ENCODE measurements at regions not wholly inside any gene's neighbourhood (a gene's known extent, or its start where the extent isn't known, plus 50 kb on each side); places are given as distances from the start of the nearest gene placed in this dataset.

GRCh38 chr11:104325093-104325492 lies 161.1 kb upstream of the PDGFD start:
- Histone ChIP-seq H2AK9ac (replicated peaks; ENCODE audit: low read depth, low read length, poor library complexity) (no peak overlapping the region), H2BK15ac (ENCODE audit: low read depth, low read length) (no peak overlapping the region), H3K36me3 (ENCODE audit: control insufficient read depth, insufficient read depth, low read length) (no peaks in the 10 kb centered on the region), H3K14ac (replicated peaks; ENCODE audit: low read depth, low read length) (no peak overlapping the region), H4K5ac (ENCODE audit: low read depth, low read length) (no peak overlapping the region), H3K4me1 (ENCODE audit: control insufficient read depth, insufficient read depth, low read length) (no peaks in the 10 kb centered on the region), H3K79me1 (ENCODE audit: low read depth in 1 of 2, low read length in 2 of 2) (no peaks in the 10 kb centered on the region), H3K18ac (ENCODE audit: low read depth, low read length) (no peak overlapping the region), H2BK5ac (ENCODE audit: low read depth, low read length, poor library complexity, severe bottlenecking) (no peak overlapping the region), H2BK120ac (ENCODE audit: low read depth, low read length) (no peak overlapping the region), H4K91ac (ENCODE audit: insufficient read depth, low read depth, low read length) (no peak overlapping the region), H2AK5ac (ENCODE audit: low read depth, low read length) (no peak overlapping the region), H3K23ac (ENCODE audit: low read depth, low read length) (no peak overlapping the region), H4K20me1 (ENCODE audit: insufficient read depth, low read length) (no peaks in the 10 kb centered on the region), H3K4me2 (ENCODE audit: low read depth, low read length) (no peak overlapping the region), H4K8ac (ENCODE audit: low read depth in 2 of 2, low read length in 2 of 2) (no peak overlapping the region), H3K56ac (ENCODE audit: extremely low read depth, insufficient read depth, low read length) (no peak overlapping the region), H2BK20ac (ENCODE audit: low read depth, low read length) (no peak overlapping the region), H3K9ac (ENCODE audit: low read depth, low read length) (no peak overlapping the region), H3K27ac (ENCODE audit: insufficient read depth, low read length) (no peak overlapping the region), H2AFZ (replicated peaks; ENCODE audit: low read length, poor library complexity) (no peak overlapping the region), H3K9me1 (ENCODE audit: insufficient read depth, low read length) (no peaks in the 10 kb centered on the region), H3K4me3 (ENCODE audit: insufficient read depth, low read depth, low read length) (no peak overlapping the region), H3K4ac (ENCODE audit: low read depth, low read length) (no peak overlapping the region), H3K9me3 (ENCODE audit: control insufficient read depth, insufficient read depth, low read length) (no peaks in the 10 kb centered on the region), H3K27me3 (ENCODE audit: control insufficient read depth, insufficient read depth, low read length) (no peaks in the 10 kb centered on the region; the same call in 1 of the 2 replicates)
- ChIA-PET CTCF (no interaction called here), POLR2A (ENCODE audit: unreplicated experiment) (no interaction called here)
- BruUV-seq (replicated peaks): no TSS peak
- ATAC-seq (ENCODE audit: low read depth) (no peak), DNase-seq (no peak)
- TF ChIP-seq FOS (IDR thresholded peaks at IDR 0.05; ENCODE audit: low read depth, low read length) (no peak), RFX5 (IDR thresholded peaks at IDR 0.05; ENCODE audit: low read depth, low read length) (no peak), ELK1 (IDR thresholded peaks at IDR 0.05; ENCODE audit: borderline replicate concordance, low read depth, low read length) (no peak), MAZ (IDR thresholded peaks at IDR 0.05; ENCODE audit: borderline replicate concordance, low read depth, low read length) (no peak), CHD1 (IDR thresholded peaks at IDR 0.05; ENCODE audit: low read depth, low read length) (no peak), POLR2A (IDR thresholded peaks at IDR 0.05; ENCODE audit: low read depth, low read length) (no peak), USF2 (IDR thresholded peaks at IDR 0.05; ENCODE audit: low read depth, low read length) (no peak), RAD21 (IDR thresholded peaks at IDR 0.05; ENCODE audit: low read length) (no peak), CTCF (conservative IDR thresholded peaks at IDR 0.05; ENCODE audit: low read depth, low read length) (no peak), MAFK (IDR thresholded peaks at IDR 0.05; ENCODE audit: low read depth, low read length) (no peak), MXI1 (IDR thresholded peaks at IDR 0.05; ENCODE audit: borderline replicate concordance, low read depth, low read length) (no peak), BHLHE40 (IDR thresholded peaks at IDR 0.05; ENCODE audit: low read depth, low read length) (no peak)
- WGBS, 2 experiments (ENCODE audit: extremely low coverage in 2 of 2, insufficient read length in 1 of 2): no CpG with 5 or more reads among the region's 1 CpG
- in situ Hi-C loops (cut with MboI; ENCODE audit: low sequenced_read_pairs) (no loop called here), dilution Hi-C loops (cut with HindIII; ENCODE audit: low sequenced_read_pairs, unreplicated experiment) (no loop called here), intact Hi-C loops (cut with micrococcal nuclease) (no loop called here)

Measured in IMR-90 (cell line).